Tibial nerve (tissue), 3 donors: ENCODE measurements at regions not wholly inside any gene's neighbourhood (a gene's known extent, or its start where the extent isn't known, plus 50 kb on each side); places are given as distances from the start of the nearest gene placed in this dataset.

Source experiments
- POLR2A ChIP-seq, 2 donors: fragments of 450-650 bp; IDR thresholded peaks; one replicate each; pipeline ENCODE4 v1.6.1; 2017; ENCODE audit warnings: antibody characterized with exemption in 2 of 2, mild to moderate bottlenecking in 2 of 2, moderate library complexity in 2 of 2
- TF ChIP-seq, protein P1 (sequence below), 5 experiments: fragments of 200-600 bp in 3 of 5; fragments of 450-650 bp in 2 of 5; sonication (generic) in 3 of 5; IDR thresholded peaks; one replicate each; pipeline ENCODE4 v1.5.1; 2016 to 2019; ENCODE audit warnings: antibody characterized with exemption in 5 of 5, mild to moderate bottlenecking in 3 of 5, moderate library complexity in 2 of 5

DNA sequence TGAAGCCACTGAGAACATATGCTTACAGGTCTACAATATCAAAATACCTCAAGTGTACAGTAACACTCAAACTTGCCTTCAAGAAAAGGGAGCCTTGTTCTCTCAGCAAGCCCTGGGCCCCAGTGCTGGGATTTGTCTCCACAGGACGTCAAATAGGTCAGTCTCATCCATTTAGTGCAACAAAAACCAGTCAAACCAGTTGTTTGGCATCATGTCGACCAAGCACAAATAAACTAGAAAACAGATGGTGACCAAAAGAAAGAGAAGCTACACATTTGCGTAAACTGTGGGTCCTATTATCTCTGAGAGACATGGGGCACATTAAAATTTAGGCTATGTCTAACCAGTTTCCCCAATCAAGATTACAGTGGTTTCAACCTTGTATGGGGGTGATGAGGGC, 182.6 kb upstream of the PKDCC start:
- TF ChIP-seq, protein P1, sequence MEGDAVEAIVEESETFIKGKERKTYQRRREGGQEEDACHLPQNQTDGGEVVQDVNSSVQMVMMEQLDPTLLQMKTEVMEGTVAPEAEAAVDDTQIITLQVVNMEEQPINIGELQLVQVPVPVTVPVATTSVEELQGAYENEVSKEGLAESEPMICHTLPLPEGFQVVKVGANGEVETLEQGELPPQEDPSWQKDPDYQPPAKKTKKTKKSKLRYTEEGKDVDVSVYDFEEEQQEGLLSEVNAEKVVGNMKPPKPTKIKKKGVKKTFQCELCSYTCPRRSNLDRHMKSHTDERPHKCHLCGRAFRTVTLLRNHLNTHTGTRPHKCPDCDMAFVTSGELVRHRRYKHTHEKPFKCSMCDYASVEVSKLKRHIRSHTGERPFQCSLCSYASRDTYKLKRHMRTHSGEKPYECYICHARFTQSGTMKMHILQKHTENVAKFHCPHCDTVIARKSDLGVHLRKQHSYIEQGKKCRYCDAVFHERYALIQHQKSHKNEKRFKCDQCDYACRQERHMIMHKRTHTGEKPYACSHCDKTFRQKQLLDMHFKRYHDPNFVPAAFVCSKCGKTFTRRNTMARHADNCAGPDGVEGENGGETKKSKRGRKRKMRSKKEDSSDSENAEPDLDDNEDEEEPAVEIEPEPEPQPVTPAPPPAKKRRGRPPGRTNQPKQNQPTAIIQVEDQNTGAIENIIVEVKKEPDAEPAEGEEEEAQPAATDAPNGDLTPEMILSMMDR (IDR thresholded peaks at IDR 0.05) = no peak
- no peak for TF ChIP-seq POLR2A (IDR thresholded peaks at IDR 0.05)
